SK-N-SH (cell line): ENCODE measurements at regions not wholly inside any gene's neighbourhood (a gene's known extent, or its start where the extent isn't known, plus 50 kb on each side); places are given as distances from the start of the nearest gene placed in this dataset.

Source experiments
- CTCF ChIA-PET: fragments of 300-600, 350-600 bp; formaldehyde crosslinking; extraction: SDS; loops from one replicate; lab custom pipeline; 2021; lab: Yijun Ruan, JAX
- POLR2A ChIA-PET: fragments of 350-600 bp; sonication (Branson Sonifier 250); formaldehyde crosslinking; extraction: SDS; loops from one replicate; lab custom pipeline; 2020; ENCODE audit warnings: antibody characterized with exemption, inconsistent platforms; lab: Yijun Ruan, JAX
- DNase-seq: peaks from one replicate; pipeline ENCODE4 v3.0.0; 2012
- H2AFZ ChIP-seq: fragments of 200-600 bp; sonication (generic); 2 replicates; pipeline ENCODE4 v1.8.1; 2016; ENCODE audit warnings: antibody characterized with exemption, mild to moderate bottlenecking, low read depth
- H3F3A ChIP-seq: fragments of 200-600 bp; sonication (generic); replicated peaks from 2 replicates; pipeline ENCODE3; 2016; ENCODE audit warnings: antibody characterized with exemption, mild to moderate bottlenecking; ENCODE audit not compliant: insufficient read depth
- H3K27ac ChIP-seq, 2 experiments: fragments of 200-500 bp in 1 of 2; fragments of 200-600 bp in 1 of 2; sonication (Bioruptor generic) in 1 of 2; sonication (generic), shearing (Covaris generic) in 1 of 2; 2 replicates each; pipeline versions ENCODE4 v1.5.1 to v1.6.1; 2014 to 2016; ENCODE audit warnings: low read depth in 2 of 2, inconsistent platforms in 1 of 2, low read length in 1 of 2, mild to moderate bottlenecking in 1 of 2, mixed read lengths in 1 of 2
- H3K27me3 ChIP-seq: fragments of 200-600 bp; sonication (generic), shearing (Covaris generic); 2 replicates; pipeline ENCODE4 v1.6.1; 2016; ENCODE audit warnings: mixed run types; ENCODE audit not compliant: insufficient read depth
- H3K36me3 ChIP-seq, 2 experiments: fragments of 200-500 bp in 1 of 2; fragments of 200-600 bp in 1 of 2; sonication (Bioruptor generic) in 1 of 2; sonication (generic) in 1 of 2; replicated peaks in 1 of 2; 2 replicates each; pipeline versions ENCODE3 to v1.5.1; 2014 to 2016; ENCODE audit warnings: low read length in 1 of 2, mild to moderate bottlenecking in 1 of 2; ENCODE audit not compliant: insufficient read depth in 2 of 2, control insufficient read depth in 1 of 2
- H3K4me1 ChIP-seq, 2 experiments: fragments of 200-500 bp in 1 of 2; fragments of 200-600 bp in 1 of 2; sonication (Bioruptor generic) in 1 of 2; sonication (generic), shearing (Covaris generic) in 1 of 2; 2 replicates each; pipeline versions ENCODE4 v1.5.1 to v1.6.1; 2014 to 2016; ENCODE audit warnings: low read depth in 1 of 2, low read length in 1 of 2, mixed run types in 1 of 2; ENCODE audit not compliant: insufficient read depth in 2 of 2, control insufficient read depth in 1 of 2
- H3K4me2 ChIP-seq: fragments of 200-600 bp; sonication (generic), shearing (Covaris generic); 2 replicates; pipeline ENCODE4 v1.6.1; 2017; ENCODE audit warnings: mixed run types
- H3K4me3 ChIP-seq, 2 experiments: fragments of 200-500 bp in 1 of 2; fragments of 200-600 bp in 1 of 2; sonication (Bioruptor generic) in 1 of 2; sonication (generic), shearing (Covaris generic) in 1 of 2; 2 replicates each; pipeline versions ENCODE4 v1.5.1 to v1.8.1; 2014 to 2016; ENCODE audit warnings: low read depth in 2 of 2, inconsistent platforms in 1 of 2, low read length in 1 of 2, mild to moderate bottlenecking in 1 of 2, mixed read lengths in 1 of 2, moderate library complexity in 1 of 2
- H3K79me2 ChIP-seq: fragments of 200-600 bp; sonication (generic); 2 replicates; pipeline ENCODE4 v1.8.1; 2017; ENCODE audit warnings: mild to moderate bottlenecking; ENCODE audit not compliant: insufficient read depth
- H3K9ac ChIP-seq: fragments of 200-600 bp; sonication (generic); 2 replicates; pipeline ENCODE4 v1.6.1; 2017; ENCODE audit warnings: mixed run types
- H3K9me2 ChIP-seq: fragments of 200-600 bp; sonication (generic); 2 replicates; pipeline ENCODE4 v1.6.1; 2017; ENCODE audit warnings: mixed run types
- H3K9me3 ChIP-seq: fragments of 200-600 bp; sonication (generic); 2 replicates; pipeline ENCODE4 v1.6.1; 2017; ENCODE audit warnings: mixed run types, mild to moderate bottlenecking, moderate library complexity
- H4K20me1 ChIP-seq: fragments of 200-600 bp; sonication (generic); 2 replicates; pipeline ENCODE4 v1.6.1; 2017; ENCODE audit warnings: mild to moderate bottlenecking, mixed run types; ENCODE audit not compliant: insufficient read depth
- CHD2 ChIP-seq: fragments of 150-350 bp; IDR thresholded peaks from 2 replicates; pipeline ENCODE4 v1.6.1; 2018; ENCODE audit warnings: low read length; ENCODE audit not compliant: partially characterized antibody
- FOXJ3 ChIP-seq: sonication (generic); formaldehyde crosslinking; IDR thresholded peaks from 2 replicates; pipeline ENCODE4 v1.5.1; 2020; ENCODE audit warnings: mild to moderate bottlenecking, missing genetic modification reagents
- MAX ChIP-seq: IDR thresholded peaks from 2 replicates; pipeline ENCODE4 v1.4.0; 2012; ENCODE audit warnings: low read depth
- NRF1 ChIP-seq: IDR thresholded peaks from 2 replicates; pipeline ENCODE4 v1.6.1; 2012; ENCODE audit warnings: low read depth, mild to moderate bottlenecking, low read length
- PBX3 ChIP-seq: IDR thresholded peaks from 2 replicates; pipeline ENCODE4; 2012
- RAD21 ChIP-seq: IDR thresholded peaks from 2 replicates; pipeline ENCODE4 v1.6.1; 2012; ENCODE audit warnings: mild to moderate bottlenecking, low read length
- RCOR1 ChIP-seq: fragments of 150-350 bp; IDR thresholded peaks from 2 replicates; pipeline ENCODE4 v1.6.1; 2017; ENCODE audit warnings: antibody characterized with exemption, low read length
- USF1 ChIP-seq: IDR thresholded peaks from 2 replicates; pipeline ENCODE4 v1.4.0; 2012; ENCODE audit warnings: low read depth, borderline replicate concordance
- YY1 ChIP-seq: IDR thresholded peaks from 2 replicates; pipeline ENCODE4 v1.4.0; 2012; ENCODE audit warnings: low read depth, mild to moderate bottlenecking
- WGBS: methylation state at CpG from one replicate; pipeline ENCODE4 v1.1.6; 2017; ENCODE audit warnings: low lambda C conversion rate; 5-methylcytosine and 5-hydroxymethylcytosine counted together

- Histone ChIP-seq H3F3A (no peaks in the 10 kb centered on the region), H4K20me1 (no peaks in the 10 kb centered on the region), H3K9me2 (no peaks in the 10 kb centered on the region), H3K4me1 (no peaks in the 10 kb centered on the region), H3K27ac (no peak overlapping the region), H3K4me3 (no peak overlapping the region), H3K9ac (no peak overlapping the region), H3K36me3 (no peaks in the 10 kb centered on the region), H3K79me2 (no peaks in the 10 kb centered on the region), H3K27me3 (no peaks in the 10 kb centered on the region), H3K4me2 (no peak overlapping the region), H3K9me3 (no peaks in the 10 kb centered on the region), H2AFZ (no peak overlapping the region)
- DNase-seq = peak; percentile 21
- ChIA-PET CTCF (interaction anchor here (0.7 to 1.5 kb wide), 3 partner anchors 8 to 64 kb away, joined by 3 to 4 read pairs (median 4); no protein-coding TSS in a partner anchor), POLR2A (no interaction called here)
- 0% methylated on average over 3 of the region's 3 CpGs for WGBS
- TF ChIP-seq RAD21 = peak; percentile 11; the same call in 1 of the 2 replicates
- TF ChIP-seq RCOR1 = no peak
Measured at GRCh38 chr3:145807990-145808389, 353.0 kb downstream of the PLOD2 start.

- POLR2A ChIA-PET = no interaction called here
- H3F3A ChIP-seq = no peaks in the 10 kb centered on the region
- no peak for TF ChIP-seq MAX
- TF ChIP-seq, all 33 proteins: peak for 0
- no peaks in the 10 kb centered on the region for H3K4me1 ChIP-seq
- H3K27me3 ChIP-seq = no peaks in the 10 kb centered on the region
- H3K4me2 ChIP-seq = no peak overlapping the region
- H3K79me2 ChIP-seq = no peaks in the 10 kb centered on the region
- H3K36me3 ChIP-seq = no peaks in the 10 kb centered on the region
- CTCF ChIA-PET = no interaction called here
- DNase-seq = no peak
- no peaks in the 10 kb centered on the region for H3K9me3 ChIP-seq
- no peak overlapping the region for H3K27ac ChIP-seq
- H3K9ac ChIP-seq = no peak overlapping the region
- 4% methylated on average over 5 of the region's 5 CpGs for WGBS
- no peak overlapping the region for H2AFZ ChIP-seq
- H3K9me2 ChIP-seq = no peaks in the 10 kb centered on the region
- no peak overlapping the region for H3K4me3 ChIP-seq
- no peaks in the 10 kb centered on the region for H4K20me1 ChIP-seq
Measured at GRCh38 chr3:145812391-145812790, 348.6 kb downstream of the PLOD2 start.

GRCh38 chr3:145815707-145816413 is 345.1 kb downstream of the PLOD2 start:
- Histone ChIP-seq H3K4me1 (no peaks in the 10 kb centered on the region), H2AFZ (no peak overlapping the region), H3K27me3 (no peaks in the 10 kb centered on the region), H3K9me3 (no peaks in the 10 kb centered on the region), H3F3A (no peaks in the 10 kb centered on the region), H3K79me2 (no peaks in the 10 kb centered on the region), H3K9me2 (no peaks in the 10 kb centered on the region)
- DNase-seq = no peak
- CTCF ChIA-PET = no interaction called here
- POLR2A ChIA-PET = no interaction called here
- TF ChIP-seq YY1 (no peak), PBX3 (no peak), USF1 (no peak), CHD2 (no peak), FOXJ3 (CRISPR knock-in tag) (no peak), NRF1 (no peak)
- TF ChIP-seq, all 33 proteins: peak for 0
- Histone ChIP-seq H3K4me2 (no peak overlapping the region), H4K20me1 (no peaks in the 10 kb centered on the region), H3K9ac (no peak overlapping the region), H3K36me3 (no peaks in the 10 kb centered on the region), H3K4me3 (no peak overlapping the region), H3K27ac (no peak overlapping the region)
- under 1% methylated on average over 3 of the region's 3 CpGs for WGBS
